ENCODE measurements at regions not wholly inside any gene's neighbourhood (a gene's known extent, or its start where the extent isn't known, plus 50 kb on each side); places are given as distances from the start of the nearest gene placed in this dataset.

GRCh38 chr4:116082808-116083366, 969.5 kb upstream of the NDST4 start (continued):
- TF ChIP-seq ZNF335 (tag by site-specific recombination; conservative IDR thresholded peaks at IDR 0.05) (no peak), ZNF623 (tag by site-specific recombination; IDR thresholded peaks at IDR 0.05) (no peak), HOXD13 (CRISPR knock-in tag; IDR thresholded peaks at IDR 0.05; ENCODE audit: borderline replicate concordance) (no peak), HOXA7 (CRISPR knock-in tag; IDR thresholded peaks at IDR 0.05; ENCODE audit: borderline replicate concordance) (no peak)

- ChIA-PET CTCF (no interaction called here), POLR2A (no interaction called here)
- H3K36me3 ChIP-seq (ENCODE audit: control insufficient read depth in 2 of 2, insufficient read depth in 1 of 2, low read length in 2 of 2), result no peaks in the 10 kb centered on the region
- no peaks in the 10 kb centered on the region for H3K9me3 ChIP-seq (ENCODE audit: control insufficient read depth, insufficient read depth, low read depth, low read length)
- no peak overlapping the region for H3K4me3 ChIP-seq (ENCODE audit: low read depth, low read length)
- H3K4me1 ChIP-seq (ENCODE audit: control insufficient read depth, insufficient read depth, low read length), result no peaks in the 10 kb centered on the region
- no peak overlapping the region for H3K27ac ChIP-seq (ENCODE audit: extremely low read depth, low read depth, low read length)
- TF ChIP-seq ZNF639 (tag by site-specific recombination; IDR thresholded peaks at IDR 0.05), result no peak
- TF ChIP-seq SCRT1 (tag by site-specific recombination; IDR thresholded peaks at IDR 0.05; ENCODE audit: borderline replicate concordance), result no peak
- TF ChIP-seq ZSCAN30 (tag by site-specific recombination; IDR thresholded peaks at IDR 0.05), result no peak
- no peak for TF ChIP-seq ZNF704 (tag by site-specific recombination; IDR thresholded peaks at IDR 0.05)
- no peak for TF ChIP-seq ZNF843 (tag by site-specific recombination; IDR thresholded peaks at IDR 0.05)
- no peak for TF ChIP-seq ZNF76 (tag by site-specific recombination; IDR thresholded peaks at IDR 0.05; ENCODE audit: borderline replicate concordance, low read depth)
- TF ChIP-seq ZNF398 (tag by site-specific recombination; IDR thresholded peaks at IDR 0.05), result no peak
- no peak for TF ChIP-seq ZNF596 (tag by site-specific recombination; IDR thresholded peaks at IDR 0.05)
- TF ChIP-seq ZNF670 (tag by site-specific recombination; IDR thresholded peaks at IDR 0.05; ENCODE audit: low read depth), result no peak
- no peak for TF ChIP-seq YY1 (tag by site-specific recombination; IDR thresholded peaks at IDR 0.05)
- no peak for TF ChIP-seq ZNF707 (tag by site-specific recombination; IDR thresholded peaks at IDR 0.05)
- TF ChIP-seq GLIS1 (tag by site-specific recombination; IDR thresholded peaks at IDR 0.05), result no peak
- no peak for TF ChIP-seq ZNF692 (tag by site-specific recombination; IDR thresholded peaks at IDR 0.05)
- no peak for TF ChIP-seq ZSCAN23 (tag by site-specific recombination; IDR thresholded peaks at IDR 0.05)
These were observed 959.6 kb upstream of the NDST4 start for GRCh38 chr4:116073051-116073450.

GRCh38 chr4:116070283-116070682, 956.9 kb upstream of the NDST4 start:
- Histone ChIP-seq H3K27ac (ENCODE audit: extremely low read depth, low read depth, low read length) (no peak overlapping the region), H3K4me1 (ENCODE audit: control insufficient read depth, insufficient read depth, low read length) (no peaks in the 10 kb centered on the region), H3K4me3 (ENCODE audit: low read depth, low read length) (no peak overlapping the region), H3K36me3 (ENCODE audit: control insufficient read depth in 2 of 2, insufficient read depth in 1 of 2, low read length in 2 of 2) (no peaks in the 10 kb centered on the region), H3K9me3 (ENCODE audit: control insufficient read depth, insufficient read depth, low read depth, low read length) (no peaks in the 10 kb centered on the region)
- ChIA-PET CTCF (no interaction called here), POLR2A (no interaction called here)
- no peak for TF ChIP-seq ZNF404 (tag by site-specific recombination; IDR thresholded peaks at IDR 0.05)
- no peak for TF ChIP-seq ZNF112 (tag by site-specific recombination; IDR thresholded peaks at IDR 0.05)
- no peak for TF ChIP-seq REPIN1 (tag by site-specific recombination; IDR thresholded peaks at IDR 0.05; ENCODE audit: low read depth)
- no peak for TF ChIP-seq ZNF248 (tag by site-specific recombination; IDR thresholded peaks at IDR 0.05)
- no peak for TF ChIP-seq BCL11A (tag by site-specific recombination; IDR thresholded peaks at IDR 0.05; ENCODE audit: low read depth)
- TF ChIP-seq ZNF23 (tag by site-specific recombination; IDR thresholded peaks at IDR 0.05; ENCODE audit: borderline replicate concordance), result no peak
- no peak for TF ChIP-seq PRDM4 (tag by site-specific recombination; IDR thresholded peaks at IDR 0.05)
- no peak for TF ChIP-seq ZNF133 (tag by site-specific recombination; IDR thresholded peaks at IDR 0.05)
- TF ChIP-seq OSR2 (tag by site-specific recombination; IDR thresholded peaks at IDR 0.05), result no peak
- TF ChIP-seq ZNF473 (tag by site-specific recombination; IDR thresholded peaks at IDR 0.05), result no peak
